Nephron (organoid): ENCODE measurements at regions not wholly inside any gene's neighbourhood (a gene's known extent, or its start where the extent isn't known, plus 50 kb on each side); places are given as distances from the start of the nearest gene placed in this dataset.
A peak's percentile ranks its signal among the peaks of the same experiment; 100 is the strongest.

Source experiments
- H3K27ac Mint-ChIP-seq, 3 experiments: 2 replicates each; pipeline ENCODE4 v1.8.0; 2020; ENCODE audit warnings: mixed read lengths in 3 of 3, mild to moderate bottlenecking in 2 of 3, moderate library complexity in 1 of 3
- H3K27me3 Mint-ChIP-seq: 2 replicates; pipeline ENCODE4 v1.8.0; 2021; ENCODE audit warnings: low read depth, mild to moderate bottlenecking, moderate library complexity, mixed read lengths
- H3K36me3 Mint-ChIP-seq: 2 replicates; pipeline ENCODE4 v1.8.0; 2020; ENCODE audit warnings: low read depth, mixed read lengths
- H3K4me1 Mint-ChIP-seq: 2 replicates; pipeline ENCODE4 v1.8.0; 2020; ENCODE audit warnings: mixed read lengths
- H3K4me3 Mint-ChIP-seq, 3 experiments: 2 replicates each; pipeline ENCODE4 v1.8.0; 2020; ENCODE audit warnings: mild to moderate bottlenecking in 3 of 3, mixed read lengths in 3 of 3, moderate library complexity in 2 of 3
- H3K9me3 Mint-ChIP-seq: 2 replicates; pipeline ENCODE4 v1.8.0; 2020; ENCODE audit warnings: mixed read lengths
- CTCF ChIP-seq, 3 experiments: fragments of 200-600 bp; sonication (generic); IDR thresholded peaks; one replicate each; pipeline ENCODE4 v1.5.0; 2021; ENCODE audit warnings: antibody characterized with exemption in 3 of 3; ENCODE audit not compliant: unreplicated experiment in 3 of 3

GRCh38 chr3:13203398-13204176 is 130.4 kb upstream of the IQSEC1 start:
- Mint-ChIP-seq H3K36me3 (no peaks in the 10 kb centered on the region), H3K27me3 (peaks cover 36% of the 10 kb centered on the region), H3K27ac (peak overlapping the region in 1 of 3 experiments; percentile 18), H3K4me1 (no peaks in the 10 kb centered on the region), H3K4me3 (no peak overlapping the region), H3K9me3 (no peaks in the 10 kb centered on the region)
- TF ChIP-seq CTCF (IDR thresholded peaks at IDR 0.05; ENCODE audit: unreplicated experiment in 3 of 3): no peak

DNA sequence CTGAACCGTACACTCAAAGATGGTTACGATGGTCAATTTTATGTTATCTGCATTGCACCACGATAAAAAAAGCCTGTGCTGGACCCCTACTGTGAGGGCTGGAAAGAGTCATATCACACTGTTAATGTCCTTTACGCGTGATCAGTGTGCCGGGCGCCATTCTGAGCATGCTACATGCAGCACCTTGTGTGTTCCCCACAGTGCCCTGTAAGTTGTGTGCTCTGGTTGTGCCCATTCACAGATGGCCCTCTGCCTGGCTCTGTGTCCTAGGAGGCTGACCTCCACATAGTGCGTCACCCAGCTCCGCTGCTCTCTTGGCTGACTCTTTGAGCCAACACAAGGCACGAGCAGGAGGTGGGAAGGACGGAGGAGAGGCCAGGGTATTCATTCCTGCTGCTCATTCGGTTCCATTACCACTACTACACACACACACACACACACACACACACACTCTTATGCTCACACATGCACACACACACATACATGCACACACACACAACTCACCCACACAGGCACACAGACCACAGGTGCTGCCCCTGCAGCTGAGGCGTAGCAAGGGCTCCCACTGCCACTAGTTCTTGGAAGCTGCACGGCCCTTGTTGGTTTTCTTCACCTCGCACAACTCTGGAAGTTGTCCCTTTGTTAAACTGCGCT is 129.6 kb upstream of the IQSEC1 start:
- no peak for TF ChIP-seq CTCF (IDR thresholded peaks at IDR 0.05; ENCODE audit: unreplicated experiment in 3 of 3)
- H3K4me3 Mint-ChIP-seq: no peak overlapping the region
- no peaks in the 10 kb centered on the region for H3K36me3 Mint-ChIP-seq
- no peaks in the 10 kb centered on the region for H3K4me1 Mint-ChIP-seq
- no peaks in the 10 kb centered on the region for H3K9me3 Mint-ChIP-seq
- peaks cover 29% of the 10 kb centered on the region for H3K27me3 Mint-ChIP-seq
- H3K27ac Mint-ChIP-seq: peak overlapping the region in 1 of 3 experiments; percentile 18

DNA sequence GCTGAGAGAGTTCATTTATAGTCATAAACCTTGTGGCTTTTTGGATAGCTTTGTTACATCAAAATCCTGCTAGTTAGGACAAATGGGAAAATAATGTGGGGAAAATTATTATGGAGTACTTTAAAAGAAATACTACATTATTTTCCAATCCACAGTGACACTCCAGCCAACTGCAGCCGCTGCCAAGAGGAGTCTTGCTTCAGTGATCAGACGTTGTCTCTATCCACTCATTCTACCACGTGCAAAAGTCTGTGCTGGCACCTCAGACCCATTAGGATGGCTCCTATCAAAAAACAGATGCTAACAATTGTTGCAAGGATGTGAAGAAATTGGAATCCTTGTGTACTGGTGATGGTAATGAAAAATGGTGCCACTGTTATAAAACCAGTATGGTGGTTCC is 128.6 kb upstream of the IQSEC1 start:
- no peak overlapping the region for H3K27ac Mint-ChIP-seq
- no peaks in the 10 kb centered on the region for H3K4me1 Mint-ChIP-seq
- no peaks in the 10 kb centered on the region for H3K9me3 Mint-ChIP-seq
- H3K36me3 Mint-ChIP-seq: no peaks in the 10 kb centered on the region
- no peak for TF ChIP-seq CTCF (IDR thresholded peaks at IDR 0.05; ENCODE audit: unreplicated experiment in 3 of 3)
- H3K27me3 Mint-ChIP-seq: peaks cover 25% of the 10 kb centered on the region
- no peak overlapping the region for H3K4me3 Mint-ChIP-seq

DNA sequence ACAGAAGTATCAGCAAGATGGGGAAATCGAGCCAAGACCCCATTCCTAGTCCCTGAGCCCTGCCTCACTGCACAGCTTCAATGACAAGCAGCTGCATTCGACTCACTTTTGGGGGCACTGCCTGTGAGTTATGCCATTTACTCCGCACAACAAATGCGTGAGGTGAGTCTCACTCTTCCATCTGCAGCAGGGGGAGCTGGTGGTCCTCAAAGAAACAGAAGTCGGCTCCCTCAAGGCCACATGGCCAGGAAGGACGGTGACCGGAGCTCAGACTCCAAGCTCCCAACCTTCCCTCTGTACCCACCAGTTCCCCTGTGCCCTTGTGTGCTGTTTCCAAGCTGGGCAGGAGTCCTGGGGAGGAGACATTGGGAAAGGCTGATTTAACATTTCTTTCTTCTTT is 127.7 kb upstream of the IQSEC1 start:
- TF ChIP-seq CTCF (IDR thresholded peaks at IDR 0.05; ENCODE audit: unreplicated experiment in 3 of 3): peak; percentile 12 to 34 (median 24)
- no peak overlapping the region for H3K27ac Mint-ChIP-seq
- H3K9me3 Mint-ChIP-seq: no peaks in the 10 kb centered on the region
- H3K36me3 Mint-ChIP-seq: no peaks in the 10 kb centered on the region
- H3K4me3 Mint-ChIP-seq: no peak overlapping the region
- H3K27me3 Mint-ChIP-seq: peaks cover 21% of the 10 kb centered on the region
- no peaks in the 10 kb centered on the region for H3K4me1 Mint-ChIP-seq

DNA sequence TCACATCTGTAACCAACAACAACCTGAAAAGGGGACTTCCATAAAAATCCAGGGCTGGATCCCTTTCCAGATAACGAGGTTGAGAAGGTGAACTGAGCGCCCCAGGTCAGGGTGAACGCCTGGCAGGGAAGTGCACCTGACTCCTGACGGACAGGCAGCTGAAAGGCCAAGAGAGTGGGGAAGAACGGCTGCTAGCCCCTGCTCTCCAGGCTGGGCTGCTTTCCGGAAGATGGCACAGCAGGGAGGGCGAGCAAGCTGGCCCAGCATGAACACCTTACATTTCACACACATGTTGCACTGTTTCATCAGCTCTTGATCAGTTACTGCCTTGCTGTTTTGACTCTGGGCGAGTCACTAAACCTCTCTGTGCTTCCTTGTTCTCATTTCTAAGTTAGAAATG is 127.2 kb upstream of the IQSEC1 start:
- no peaks in the 10 kb centered on the region for H3K9me3 Mint-ChIP-seq
- no peak for TF ChIP-seq CTCF (IDR thresholded peaks at IDR 0.05; ENCODE audit: unreplicated experiment in 3 of 3)
- no peak overlapping the region for H3K27ac Mint-ChIP-seq
- H3K4me3 Mint-ChIP-seq: no peak overlapping the region
- H3K27me3 Mint-ChIP-seq: peaks cover 21% of the 10 kb centered on the region
- H3K4me1 Mint-ChIP-seq: no peaks in the 10 kb centered on the region
- H3K36me3 Mint-ChIP-seq: no peaks in the 10 kb centered on the region
